ENCODE measurements at regions not wholly inside any gene's neighbourhood (a gene's known extent, or its start where the extent isn't known, plus 50 kb on each side); places are given as distances from the start of the nearest gene placed in this dataset.

DNA sequence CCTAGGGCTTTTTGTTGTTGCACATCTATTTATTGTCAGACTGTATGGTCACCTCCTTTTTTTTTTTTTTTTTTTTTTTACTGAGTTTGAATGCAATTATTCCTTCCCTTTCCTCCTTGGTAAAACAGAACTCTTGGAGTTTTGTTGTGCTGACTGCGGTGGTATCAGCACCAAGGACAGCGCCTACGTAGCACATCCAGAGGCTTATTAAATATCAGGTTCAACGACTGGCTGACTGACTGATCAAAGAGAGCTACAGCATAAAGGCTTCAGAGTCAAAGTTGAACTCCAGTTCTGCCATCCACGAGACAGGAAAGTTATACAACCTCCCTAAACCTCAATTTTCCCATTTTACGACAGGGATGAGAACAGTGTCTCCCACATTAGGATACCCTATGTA is 86.1 kb upstream of the RBFOX1 start:
- no peak for TF ChIP-seq POLR2AphosphoS5 (IDR thresholded peaks at IDR 0.05)
- TF ChIP-seq POLR2A (IDR thresholded peaks at IDR 0.05): no peak
